H1 (cell line): ENCODE measurements at regions not wholly inside any gene's neighbourhood (a gene's known extent, or its start where the extent isn't known, plus 50 kb on each side); places are given as distances from the start of the nearest gene placed in this dataset.

Experiments
- CTCF ChIA-PET: fragments of 300-600 bp; sonication (Branson Sonifier 250); formaldehyde crosslinking; loops from one replicate; lab custom pipeline; 2021; ENCODE audit not compliant: partially characterized antibody; lab: Charles Lee
- POLR2A ChIA-PET: fragments of 300-600 bp; sonication (Branson Sonifier 250); formaldehyde crosslinking; loops from one replicate; lab custom pipeline; 2021; ENCODE audit warnings: inconsistent platforms; ENCODE audit not compliant: partially characterized antibody; lab: Charles Lee
- DNase-seq, 2 experiments: peaks; one replicate each; pipeline versions ENCODE4 v3.0.0 to v3.0.0-alpha.2; 2010 to 2022; ENCODE audit warnings: low spot score in 2 of 2, low read depth in 1 of 2, mixed read lengths in 1 of 2
- FAIRE-seq: peaks from 2 replicates; lab custom pipeline; 2011; peaks lifted over from hg19 to GRCh38; lab: Jason Lieb, UNC
- H2AFZ ChIP-seq: 2 replicates; pipeline ENCODE4 v1.8.1; 2012; ENCODE audit warnings: low read length, inconsistent platforms
- H2AK5ac ChIP-seq: 2 replicates; pipeline ENCODE4 v1.6.1; 2013; ENCODE audit warnings: low read depth, low read length
- H2BK120ac ChIP-seq: replicated peaks from 2 replicates; pipeline ENCODE3; 2013; ENCODE audit warnings: low read depth, low read length, inconsistent platforms
- H2BK12ac ChIP-seq: 2 replicates; pipeline ENCODE4 v1.6.1; 2013; ENCODE audit warnings: low read depth, low read length
- H2BK15ac ChIP-seq: 2 replicates; pipeline ENCODE4 v1.6.1; 2013; ENCODE audit warnings: low read length
- H2BK20ac ChIP-seq: 2 replicates; pipeline ENCODE4 v1.6.1; 2013; ENCODE audit warnings: low read length
- H2BK5ac ChIP-seq: 2 replicates; pipeline ENCODE4 v1.6.1; 2013; ENCODE audit warnings: low read depth, low read length
- H3K14ac ChIP-seq: 2 replicates; pipeline ENCODE4 v1.6.1; 2013; ENCODE audit warnings: inconsistent platforms; ENCODE audit not compliant: insufficient read length
- H3K18ac ChIP-seq: 2 replicates; pipeline ENCODE4 v1.6.1; 2013; ENCODE audit warnings: low read length; ENCODE audit errors: extremely low read depth
- H3K23ac ChIP-seq: 2 replicates; pipeline ENCODE4 v1.6.1; 2013; ENCODE audit warnings: inconsistent platforms; ENCODE audit not compliant: insufficient read length
- H3K23me2 ChIP-seq: 2 replicates; pipeline ENCODE4 v1.6.1; 2013; ENCODE audit warnings: low read depth, low read length
- H3K27ac ChIP-seq: 2 replicates; pipeline ENCODE4 v1.6.1; 2011; ENCODE audit warnings: low read depth, low read length, inconsistent platforms
- H3K27me3 ChIP-seq, 4 experiments: replicated peaks in 1 of 4; 1 replicate in 1 of 4; 2 replicates in 3 of 4; pipeline versions ENCODE4 v1.6.1 to v1.8.1; 2011 to 2013; ENCODE audit warnings: low read length in 3 of 4, mild to moderate bottlenecking in 3 of 4, inconsistent platforms in 2 of 4, mixed read lengths in 2 of 4, moderate library complexity in 1 of 4; ENCODE audit not compliant: control insufficient read depth in 3 of 4, insufficient read depth in 3 of 4; ENCODE audit errors: extremely low read depth in 1 of 4
- H3K36me3 ChIP-seq, 4 experiments: 2 replicates each; pipeline versions ENCODE4 v1.6.1 to v1.8.1; 2011 to 2013; ENCODE audit warnings: mild to moderate bottlenecking in 4 of 4, low read length in 3 of 4, moderate library complexity in 2 of 4, control low read depth in 1 of 4, inconsistent platforms in 1 of 4; ENCODE audit not compliant: insufficient read depth in 4 of 4, control insufficient read depth in 2 of 4
- H3K4ac ChIP-seq: replicated peaks from 2 replicates; pipeline ENCODE3; 2013; ENCODE audit warnings: low read length, low read depth, mixed read lengths, inconsistent platforms; ENCODE audit not compliant: insufficient read length
- H3K4me1 ChIP-seq, 4 experiments: replicated peaks in 1 of 4; 1 replicate in 1 of 4; 2 replicates in 3 of 4; pipeline versions ENCODE4 v1.6.1 to v1.8.1; 2011 to 2013; ENCODE audit warnings: low read length in 3 of 4, inconsistent platforms in 2 of 4, mixed read lengths in 1 of 4; ENCODE audit not compliant: insufficient read depth in 4 of 4, control insufficient read depth in 3 of 4
- H3K4me2 ChIP-seq, 2 experiments: 2 replicates each; pipeline versions ENCODE4 v1.6.1 to v1.8.1; 2011 to 2013; ENCODE audit warnings: low read depth in 2 of 2, low read length in 2 of 2, control low read depth in 1 of 2, inconsistent platforms in 1 of 2, mild to moderate bottlenecking in 1 of 2; ENCODE audit not compliant: insufficient read depth in 1 of 2
- H3K4me3 ChIP-seq, 4 experiments: fragments of 200-600, 300-600 bp in 1 of 4; sonication (generic), shearing (Covaris generic), sonication (Bioruptor Twin) in 1 of 4; 2 replicates each; pipeline versions ENCODE4 v1.5.1 to v1.8.1; 2011 to 2016; ENCODE audit warnings: low read length in 4 of 4, low read depth in 3 of 4, control low read depth in 2 of 4, inconsistent platforms in 2 of 4, mild to moderate bottlenecking in 2 of 4, mixed read lengths in 1 of 4, moderate library complexity in 1 of 4; ENCODE audit not compliant: insufficient read depth in 2 of 4; ENCODE audit errors: extremely low read depth in 1 of 4
- H3K56ac ChIP-seq: replicated peaks from 2 replicates; pipeline ENCODE3; 2013; ENCODE audit warnings: low read depth, mild to moderate bottlenecking, mixed read lengths, low read length, inconsistent platforms; ENCODE audit not compliant: insufficient read length
- H3K79me1 ChIP-seq: 2 replicates; pipeline ENCODE4 v1.6.1; 2013; ENCODE audit warnings: low read depth, low read length, control low read depth
- H3K79me2 ChIP-seq, 2 experiments: 2 replicates each; pipeline versions ENCODE4 v1.6.1 to v1.8.1; 2012 to 2013; ENCODE audit warnings: low read length in 2 of 2, mild to moderate bottlenecking in 2 of 2, inconsistent platforms in 1 of 2; ENCODE audit not compliant: insufficient read depth in 2 of 2, control insufficient read depth in 1 of 2
- H3K9ac ChIP-seq, 4 experiments: replicated peaks in 1 of 4; 1 replicate in 1 of 4; 2 replicates in 3 of 4; pipeline versions ENCODE4 v1.6.1 to v1.8.1; 2011 to 2013; ENCODE audit warnings: low read depth in 3 of 4, low read length in 3 of 4, control low read depth in 2 of 4, mild to moderate bottlenecking in 2 of 4, moderate library complexity in 2 of 4, inconsistent platforms in 1 of 4; ENCODE audit errors: extremely low read depth in 1 of 4
- H3K9me3 ChIP-seq, 2 experiments: 2 replicates each; pipeline versions ENCODE4 v1.6.1 to v1.8.1; 2012 to 2013; ENCODE audit warnings: mild to moderate bottlenecking in 2 of 2, moderate library complexity in 2 of 2, control low read depth in 1 of 2, inconsistent platforms in 1 of 2, low read depth in 1 of 2, low read length in 1 of 2, mixed read lengths in 1 of 2; ENCODE audit not compliant: insufficient read depth in 2 of 2
- H4K20me1 ChIP-seq, 2 experiments: replicated peaks in 1 of 2; 2 replicates each; pipeline versions ENCODE3 to v1.8.1; 2011 to 2013; ENCODE audit warnings: inconsistent platforms in 2 of 2, low read length in 2 of 2, mild to moderate bottlenecking in 1 of 2; ENCODE audit not compliant: insufficient read depth in 2 of 2, control insufficient read depth in 1 of 2
- H4K5ac ChIP-seq: 2 replicates; pipeline ENCODE4 v1.6.1; 2013; ENCODE audit warnings: low read length, low read depth, mixed read lengths, inconsistent platforms; ENCODE audit not compliant: insufficient read length
- H4K8ac ChIP-seq: 2 replicates; pipeline ENCODE4 v1.8.0; 2013; ENCODE audit warnings: mild to moderate bottlenecking, moderate library complexity, low read length, inconsistent platforms; ENCODE audit not compliant: insufficient read depth; ENCODE audit errors: extremely low read depth
- H4K91ac ChIP-seq: replicated peaks from 2 replicates; pipeline ENCODE3; 2013; ENCODE audit warnings: low read length, mixed read lengths, inconsistent platforms; ENCODE audit not compliant: insufficient read length
- EZH2 ChIP-seq: fragments of 200-600 bp; sonication (generic); IDR thresholded peaks from 2 replicates; pipeline ENCODE4 v1.7.1; 2012; ENCODE audit warnings: low read depth, mild to moderate bottlenecking, moderate library complexity, low read length, inconsistent platforms; ENCODE audit not compliant: severe bottlenecking
- JUN ChIP-seq: IDR thresholded peaks from 2 replicates; pipeline ENCODE4 v1.6.1; 2011; ENCODE audit warnings: low read depth, mild to moderate bottlenecking, improper control_type of control experiment, low read length
- TBP ChIP-seq: IDR thresholded peaks from 2 replicates; pipeline ENCODE4 v1.6.1; 2011; ENCODE audit warnings: low read depth, low read length, improper control_type of control experiment
- WGBS, 2 experiments: shearing (Covaris generic) in 1 of 2; methylation state at CpG; one replicate each; pipeline versions ENCODE4 v1.1.6 to v1.1.7; 2013 to 2015; ENCODE audit warnings: low lambda C conversion rate in 2 of 2, mixed read lengths in 2 of 2, inconsistent platforms in 1 of 2, low coverage in 1 of 2, missing lambda C conversion rate in 1 of 2; ENCODE audit not compliant: insufficient replicate concordance in 2 of 2, insufficient coverage in 1 of 2, insufficient read length in 1 of 2; ENCODE audit errors: extremely low coverage in 1 of 2, missing lambda C conversion rate in 1 of 2; 5-methylcytosine and 5-hydroxymethylcytosine counted together

- Histone ChIP-seq H2BK20ac (no peak overlapping the region), H4K20me1 (no peaks in the 10 kb centered on the region), H3K79me2 (no peaks in the 10 kb centered on the region), H3K23me2 (no peaks in the 10 kb centered on the region), H3K9me3 (no peaks in the 10 kb centered on the region), H3K14ac (no peak overlapping the region), H3K4me2 (no peak overlapping the region)
- TF ChIP-seq TBP, result no peak
- no peak for TF ChIP-seq EZH2
- TF ChIP-seq JUN, result no peak
- TF ChIP-seq, all 59 proteins: peak for 0
- Histone ChIP-seq H4K91ac (no peak overlapping the region), H2AK5ac (no peak overlapping the region), H3K27me3 (no peaks in the 10 kb centered on the region), H3K18ac (no peak overlapping the region), H3K9ac (no peak overlapping the region), H4K5ac (no peak overlapping the region), H3K23ac (no peak overlapping the region), H3K4me1 (no peaks in the 10 kb centered on the region), H4K8ac (no peak overlapping the region), H2BK15ac (no peak overlapping the region), H3K79me1 (no peaks in the 10 kb centered on the region), H2BK5ac (no peak overlapping the region), H3K4me3 (no peak overlapping the region), H3K56ac (no peak overlapping the region), H2BK120ac (no peak overlapping the region), H3K27ac (no peak overlapping the region), H2AFZ (no peak overlapping the region), H3K36me3 (no peaks in the 10 kb centered on the region), H2BK12ac (no peak overlapping the region), H3K4ac (no peak overlapping the region)
- no peak for DNase-seq
- ChIA-PET POLR2A (no interaction called here), CTCF (no interaction called here)
- no peak for FAIRE-seq
- 90% methylated on average over 8 of the region's 8 CpGs; no CpG with 5 or more reads in 1 of the 2 experiments for WGBS, 2 experiments
These were observed 102.6 kb upstream of the MYCBP2 start for GRCh38 chr13:77429320-77430142.
